Central memory CD8-positive, alpha-beta T cell (primary cell): ENCODE measurements at regions not wholly inside any gene's neighbourhood (a gene's known extent, or its start where the extent isn't known, plus 50 kb on each side); places are given as distances from the start of the nearest gene placed in this dataset.
"Not testable (repeated sequence)": the region's sequence is repeated elsewhere in the genome, so short reads cannot be mapped to it uniquely, and the experiment has no call there.

Source experiments
- ATAC-seq: fragments of 150-1000 bp; cut with Tn5 transposase; replicated peaks from 2 replicates; pipeline ENCODE4 v1.10.0; 2022; ENCODE audit warnings: mild to moderate bottlenecking, moderate FRiP score, moderate number of reproducible peaks; ENCODE audit not compliant: poor library complexity, severe bottlenecking; ENCODE audit errors: extremely low read depth
- DNase-seq, 2 donors: peaks; one replicate each; pipeline ENCODE4 v3.0.0; 2021; ENCODE audit warnings: low spot score in 2 of 2
- H3K27ac Mint-ChIP-seq: one replicate; pipeline ENCODE4 v1.8.0; 2022; ENCODE audit warnings: low read depth, mild to moderate bottlenecking, moderate library complexity, mixed read lengths
- H3K27me3 Mint-ChIP-seq: one replicate; pipeline ENCODE4 v1.8.0; 2022; ENCODE audit warnings: mixed read lengths
- H3K36me3 Mint-ChIP-seq: one replicate; pipeline ENCODE4 v1.8.0; 2022; ENCODE audit warnings: mild to moderate bottlenecking, moderate library complexity, mixed read lengths; ENCODE audit not compliant: insufficient read depth
- H3K4me1 Mint-ChIP-seq: one replicate; pipeline ENCODE4 v1.8.0; 2022; ENCODE audit warnings: mixed read lengths
- H3K4me3 Mint-ChIP-seq: one replicate; pipeline ENCODE4 v1.8.0; 2022; ENCODE audit warnings: mild to moderate bottlenecking, moderate library complexity, mixed read lengths
- H3K9me3 Mint-ChIP-seq: one replicate; pipeline ENCODE4 v1.8.0; 2022; ENCODE audit warnings: mixed read lengths

DNA sequence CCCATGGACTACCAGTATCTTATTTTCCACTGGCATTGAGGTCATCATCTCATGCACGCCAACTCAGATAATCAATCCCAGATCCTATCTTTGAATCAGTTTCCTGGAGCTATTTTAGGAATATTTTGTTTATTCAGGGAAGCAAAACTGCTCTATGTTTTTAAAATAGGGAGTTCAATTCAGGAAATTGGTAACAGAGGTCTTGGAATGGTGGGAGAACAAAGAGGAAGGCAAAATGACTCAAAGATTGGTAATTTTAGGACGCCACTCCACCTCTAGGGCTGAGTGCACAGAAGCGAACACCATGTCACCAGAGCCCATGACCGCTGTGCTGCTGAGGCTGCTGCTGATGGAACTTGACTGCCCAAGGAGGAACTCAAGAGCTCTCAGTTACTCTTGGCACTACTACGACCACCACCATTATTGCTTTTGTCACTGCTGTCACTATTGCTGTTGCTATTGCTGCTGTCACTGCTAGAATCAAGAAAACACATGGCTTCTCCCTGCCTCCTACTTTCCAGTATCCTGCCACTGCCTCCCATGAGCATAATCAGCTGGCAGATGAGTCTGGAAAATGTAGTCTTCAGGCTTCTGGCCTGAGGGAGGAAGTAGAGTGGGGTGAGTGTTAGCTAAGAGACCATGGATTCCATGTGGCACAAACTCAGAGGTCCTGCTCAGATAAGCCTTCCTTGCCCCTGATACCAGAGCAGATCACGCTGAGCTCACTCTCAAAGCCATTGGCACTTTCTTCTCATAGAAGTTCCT, 71.6 kb upstream of the CNIH3 start:
- DNase-seq: no peak
- no peak for ATAC-seq
- H3K9me3 Mint-ChIP-seq: no peaks in the 10 kb centered on the region
- H3K4me3 Mint-ChIP-seq: no peak overlapping the region
- no peaks in the 10 kb centered on the region for H3K36me3 Mint-ChIP-seq
- H3K27ac Mint-ChIP-seq: no peak overlapping the region
- peaks cover 17% of the 10 kb centered on the region for H3K27me3 Mint-ChIP-seq
- H3K4me1 Mint-ChIP-seq: peaks cover 6% of the 10 kb centered on the region

DNA sequence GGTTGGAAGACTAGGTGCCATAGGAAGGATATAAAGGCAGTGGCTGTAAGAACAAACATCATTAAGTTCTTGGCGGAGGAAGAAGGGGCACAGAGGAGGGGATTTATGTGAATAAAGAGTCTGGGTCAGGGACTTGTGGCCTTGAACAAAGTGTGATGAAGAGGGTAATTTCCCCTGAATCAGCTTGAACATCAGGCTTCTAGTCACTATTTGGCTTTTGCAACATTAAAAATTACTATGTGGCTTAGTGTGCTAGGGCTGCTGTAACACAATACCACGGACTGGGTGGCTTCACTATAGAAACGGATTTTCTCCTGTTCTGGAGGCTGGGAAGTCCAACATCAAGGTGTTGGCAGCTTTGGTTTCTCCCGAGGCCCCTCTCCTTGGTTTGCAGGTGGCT, 70.5 kb upstream of the CNIH3 start:
- DNase-seq (no peak), ATAC-seq (no peak)
- no peak overlapping the region for H3K4me3 Mint-ChIP-seq
- no peak overlapping the region for H3K27ac Mint-ChIP-seq
- peaks cover 6% of the 10 kb centered on the region for H3K4me1 Mint-ChIP-seq
- H3K27me3 Mint-ChIP-seq: peaks cover 11% of the 10 kb centered on the region
- H3K36me3 Mint-ChIP-seq: no peaks in the 10 kb centered on the region
- H3K9me3 Mint-ChIP-seq: no peaks in the 10 kb centered on the region

DNA sequence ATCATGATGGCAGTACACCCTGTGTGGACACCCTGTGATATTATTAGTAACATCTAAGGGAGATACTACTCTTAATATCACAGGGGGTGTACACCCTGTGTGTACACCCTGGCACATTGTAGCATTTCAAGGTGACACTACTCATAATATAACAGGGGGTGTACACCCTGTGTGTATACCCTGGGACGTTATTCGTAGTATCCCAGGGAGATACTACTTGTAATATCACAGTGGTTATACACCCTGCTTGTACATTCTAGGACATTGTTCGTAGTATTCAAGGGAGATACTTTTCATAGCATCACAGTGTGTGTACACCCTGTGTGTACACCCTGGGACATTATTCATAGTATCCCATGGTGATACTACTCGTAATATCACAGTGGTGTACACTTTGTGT, 67.4 kb upstream of the CNIH3 start:
- Mint-ChIP-seq H3K27me3 (peaks cover 11% of the 10 kb centered on the region), H3K4me1 (no peaks in the 10 kb centered on the region), H3K4me3 (no peak overlapping the region), H3K9me3 (no peaks in the 10 kb centered on the region), H3K27ac (no peak overlapping the region), H3K36me3 (no peaks in the 10 kb centered on the region)
- DNase-seq (no peak), ATAC-seq (no peak)

DNA sequence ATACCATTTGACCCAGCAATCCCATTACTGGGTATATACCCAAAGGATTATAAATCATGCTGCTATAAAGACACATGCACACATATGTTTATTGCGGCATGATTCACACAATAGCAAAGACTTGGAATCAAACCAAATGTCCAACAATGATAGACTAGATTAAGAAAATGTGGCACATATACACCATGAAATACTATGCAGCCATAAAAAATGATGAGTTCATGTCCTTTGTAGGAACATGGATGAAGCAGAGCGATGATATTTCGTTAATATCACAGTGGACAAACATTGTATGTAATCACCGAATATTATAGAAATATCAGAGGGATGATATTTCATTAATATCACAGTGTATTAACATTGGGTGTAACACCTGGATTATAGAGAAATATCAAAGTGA, 64.9 kb upstream of the CNIH3 start:
- H3K36me3 Mint-ChIP-seq, H3K4me1 Mint-ChIP-seq, H3K9me3 Mint-ChIP-seq, H3K27me3 Mint-ChIP-seq, H3K4me3 Mint-ChIP-seq, H3K27ac Mint-ChIP-seq, ATAC-seq, DNase-seq: not testable (repeated sequence)

DNA sequence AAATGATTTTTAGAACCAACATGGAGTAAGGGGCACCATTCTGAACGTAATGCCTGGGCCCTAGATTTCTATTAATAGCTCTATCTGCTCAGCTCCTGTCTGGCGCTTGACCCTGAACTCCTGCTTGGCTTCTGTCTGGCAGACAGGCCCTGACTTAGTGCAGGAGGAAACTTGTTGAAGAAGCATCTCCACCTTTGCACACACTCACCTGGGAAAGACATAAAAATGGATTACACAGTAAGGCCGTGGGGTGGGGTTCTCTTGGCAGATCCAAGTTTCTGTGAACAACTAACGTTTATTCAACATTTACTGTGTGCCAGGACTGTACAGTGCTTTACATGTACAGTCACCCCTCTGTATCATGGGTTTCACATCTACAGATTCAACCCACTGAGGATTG, 62.1 kb upstream of the CNIH3 start:
- Mint-ChIP-seq H3K4me1 (no peaks in the 10 kb centered on the region), H3K36me3 (no peaks in the 10 kb centered on the region), H3K9me3 (no peaks in the 10 kb centered on the region), H3K27ac (no peak overlapping the region), H3K27me3 (no peaks in the 10 kb centered on the region), H3K4me3 (no peak overlapping the region)
- ATAC-seq (no peak), DNase-seq (no peak)

DNA sequence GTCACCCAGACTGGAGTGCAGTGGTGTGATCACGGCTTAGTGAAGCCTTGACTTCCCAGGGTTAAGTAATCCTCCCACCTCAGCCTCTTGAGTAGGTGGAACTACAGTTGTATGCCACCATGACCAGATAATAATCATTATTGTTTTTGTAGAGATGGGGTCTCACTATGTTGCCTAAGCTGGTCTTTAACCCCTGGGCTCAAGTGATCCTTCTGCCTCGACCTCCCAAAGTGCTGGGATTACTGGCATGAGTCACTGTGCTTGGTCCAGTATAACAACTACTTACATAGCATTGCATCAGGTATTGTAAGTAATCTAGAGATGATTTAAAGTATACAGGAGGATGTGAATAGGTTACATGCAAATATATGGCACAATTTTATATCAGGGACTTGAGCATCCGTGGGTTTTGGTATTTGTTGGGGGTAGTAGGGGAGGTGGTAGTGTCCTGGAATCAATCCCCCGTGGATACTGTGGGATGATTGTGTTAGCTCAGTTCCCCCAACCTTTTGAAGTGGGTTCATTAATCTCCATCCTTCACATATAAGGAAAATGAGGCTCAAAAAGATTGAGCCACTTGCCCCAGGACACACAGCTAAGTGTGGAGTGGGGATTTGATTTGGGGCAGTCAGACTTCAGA, 61.4 kb upstream of the CNIH3 start:
- ATAC-seq: no peak
- Mint-ChIP-seq H3K4me1 (no peaks in the 10 kb centered on the region), H3K27ac (no peak overlapping the region)

DNA sequence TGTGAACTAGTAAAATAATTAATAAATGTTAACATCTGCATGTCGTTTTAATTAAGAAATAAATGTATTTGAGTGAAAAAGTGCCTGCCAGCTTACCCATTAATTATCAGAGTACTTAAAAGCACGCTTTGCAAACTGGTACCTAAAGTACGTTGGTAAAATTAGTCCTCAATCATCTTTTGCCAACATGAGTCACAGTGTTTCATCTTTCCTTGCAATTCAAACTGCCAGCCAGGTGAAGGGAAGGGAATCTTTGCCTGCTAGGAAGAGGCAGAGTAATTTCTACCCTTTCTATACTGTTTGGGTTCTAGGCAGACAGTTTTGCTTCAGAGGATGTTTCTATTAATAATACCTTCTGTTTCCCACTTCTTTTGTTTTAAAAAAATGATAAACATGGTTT, 57.2 kb upstream of the CNIH3 start:
- no peaks in the 10 kb centered on the region for H3K36me3 Mint-ChIP-seq
- ATAC-seq: no peak
- no peaks in the 10 kb centered on the region for H3K9me3 Mint-ChIP-seq
- no peaks in the 10 kb centered on the region for H3K4me1 Mint-ChIP-seq
- H3K4me3 Mint-ChIP-seq: no peak overlapping the region
- DNase-seq: no peak
- no peak overlapping the region for H3K27ac Mint-ChIP-seq
- no peaks in the 10 kb centered on the region for H3K27me3 Mint-ChIP-seq

More for the DNA sequence above, 61.4 kb upstream of the CNIH3 start:
- DNase-seq: no peak
- Mint-ChIP-seq H3K27me3 (no peaks in the 10 kb centered on the region), H3K9me3 (no peaks in the 10 kb centered on the region), H3K4me3 (no peak overlapping the region), H3K36me3 (no peaks in the 10 kb centered on the region)

DNA sequence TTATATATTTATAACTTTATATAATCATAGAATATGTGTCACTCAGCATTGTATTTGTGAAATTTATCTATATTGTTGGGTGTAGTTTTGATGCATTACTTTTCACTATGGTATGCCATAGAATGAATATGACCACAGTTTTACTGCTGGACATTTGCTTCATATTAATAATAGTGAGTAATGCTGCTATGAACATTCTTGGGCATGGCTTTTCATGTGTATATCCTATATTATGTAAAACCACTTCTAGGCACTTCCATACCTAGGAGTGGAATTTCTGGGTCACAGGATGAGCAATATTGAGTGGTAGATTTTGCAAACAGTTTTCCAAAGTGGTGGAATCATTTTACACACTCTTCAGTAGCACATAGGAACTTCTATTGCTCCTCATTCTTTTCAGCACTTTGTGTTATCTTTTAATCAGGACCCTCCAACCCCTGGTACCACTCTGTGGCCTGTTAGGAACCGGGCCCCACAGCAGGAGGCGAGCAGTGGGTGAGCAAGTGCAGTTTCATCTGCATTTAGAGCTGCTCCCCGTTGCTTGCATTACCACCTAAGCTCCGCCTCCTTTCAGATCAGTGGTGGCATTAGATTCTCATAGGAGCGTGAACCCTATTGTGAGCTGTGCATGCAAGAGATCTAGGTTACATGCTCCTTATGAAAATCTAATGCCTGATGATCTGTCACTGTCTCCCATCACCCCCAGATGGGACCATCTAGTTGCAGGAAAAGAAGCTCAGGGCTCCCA, 56.0 kb upstream of the CNIH3 start:
- ATAC-seq: no peak

DNA sequence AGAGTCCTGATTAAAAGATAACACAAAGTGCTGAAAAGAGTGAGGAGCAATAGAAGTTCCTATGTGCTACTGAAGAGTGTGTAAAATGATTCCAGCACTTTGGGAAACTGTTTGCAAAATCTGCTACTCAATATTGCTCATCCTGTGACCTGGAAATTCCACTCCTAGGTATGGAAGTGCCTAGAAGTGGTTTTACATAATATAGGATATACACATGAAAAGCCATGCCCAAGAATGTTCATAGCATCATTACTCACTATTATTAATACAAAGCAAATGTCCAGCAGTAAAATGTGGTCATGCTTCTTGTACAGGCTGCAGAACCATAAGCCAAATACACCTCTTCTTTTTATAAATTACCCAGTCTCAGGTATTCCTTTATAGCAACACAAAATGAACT, 53.2 kb upstream of the CNIH3 start:
- DNase-seq, H3K4me1 Mint-ChIP-seq, H3K27me3 Mint-ChIP-seq, H3K27ac Mint-ChIP-seq, H3K4me3 Mint-ChIP-seq, H3K9me3 Mint-ChIP-seq, ATAC-seq, H3K36me3 Mint-ChIP-seq: not testable (repeated sequence)

More for the DNA sequence above, 56.0 kb upstream of the CNIH3 start:
- no peaks in the 10 kb centered on the region for H3K27me3 Mint-ChIP-seq
- no peaks in the 10 kb centered on the region for H3K9me3 Mint-ChIP-seq
- no peak overlapping the region for H3K4me3 Mint-ChIP-seq
- H3K36me3 Mint-ChIP-seq: no peaks in the 10 kb centered on the region
- no peak overlapping the region for H3K27ac Mint-ChIP-seq
- no peak for DNase-seq
- no peaks in the 10 kb centered on the region for H3K4me1 Mint-ChIP-seq

DNA sequence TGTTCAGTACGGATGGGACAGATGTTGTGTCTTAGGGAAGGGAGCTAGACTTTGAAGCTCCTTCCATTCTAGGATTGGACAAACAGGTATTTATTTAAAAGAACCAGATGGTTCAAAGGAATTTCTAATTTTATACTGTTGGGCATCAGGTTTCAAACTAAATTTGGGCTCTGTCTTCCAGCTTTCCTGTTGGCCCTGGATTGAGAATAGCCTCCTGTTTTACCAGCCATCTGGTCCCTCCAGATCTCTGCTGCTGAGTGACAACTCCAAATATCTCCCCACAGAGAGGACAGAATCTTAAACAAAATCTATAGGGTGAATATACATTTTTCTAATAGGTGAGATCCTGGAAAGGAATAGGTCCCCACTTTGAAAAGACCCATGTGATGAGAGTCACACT, 52.5 kb upstream of the CNIH3 start:
- Mint-ChIP-seq H3K4me1 (no peaks in the 10 kb centered on the region), H3K36me3 (no peaks in the 10 kb centered on the region), H3K27me3 (no peaks in the 10 kb centered on the region), H3K27ac (no peak overlapping the region), H3K4me3 (no peak overlapping the region), H3K9me3 (no peaks in the 10 kb centered on the region)
- DNase-seq (no peak), ATAC-seq (no peak)

DNA sequence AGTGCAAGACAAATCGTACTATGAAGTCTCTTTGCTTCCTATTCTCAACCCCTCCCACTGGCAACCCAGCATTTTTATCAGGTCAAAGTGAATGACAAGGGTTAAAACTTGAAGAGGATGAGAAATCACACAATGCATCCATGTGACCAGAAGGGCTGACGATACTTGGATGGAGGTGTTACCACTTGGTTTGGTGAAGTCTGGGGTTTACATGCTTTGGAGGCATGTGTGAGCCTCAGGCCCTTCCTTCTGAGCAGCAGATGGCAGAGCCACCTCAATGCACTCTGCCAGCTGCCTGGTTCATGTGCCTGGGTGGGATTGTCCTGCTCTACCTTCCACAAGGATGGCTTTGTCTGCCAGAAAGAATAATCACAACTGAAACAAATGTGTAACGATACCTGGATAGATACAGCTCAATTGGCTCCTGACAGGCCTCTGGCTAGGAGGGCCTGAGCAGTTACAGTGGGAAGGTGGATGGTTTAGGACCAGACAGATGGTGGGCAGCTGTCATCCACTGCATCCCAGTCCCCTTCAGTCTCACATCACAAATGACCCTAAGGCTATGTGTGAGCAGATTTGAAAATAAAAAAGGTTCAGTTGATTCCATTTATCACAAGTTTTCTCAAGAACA, 51.5 kb upstream of the CNIH3 start:
- Mint-ChIP-seq H3K9me3 (no peaks in the 10 kb centered on the region), H3K4me3 (no peak overlapping the region), H3K4me1 (no peaks in the 10 kb centered on the region), H3K36me3 (no peaks in the 10 kb centered on the region), H3K27ac (no peak overlapping the region), H3K27me3 (no peaks in the 10 kb centered on the region)
- DNase-seq (no peak), ATAC-seq (no peak)

DNA sequence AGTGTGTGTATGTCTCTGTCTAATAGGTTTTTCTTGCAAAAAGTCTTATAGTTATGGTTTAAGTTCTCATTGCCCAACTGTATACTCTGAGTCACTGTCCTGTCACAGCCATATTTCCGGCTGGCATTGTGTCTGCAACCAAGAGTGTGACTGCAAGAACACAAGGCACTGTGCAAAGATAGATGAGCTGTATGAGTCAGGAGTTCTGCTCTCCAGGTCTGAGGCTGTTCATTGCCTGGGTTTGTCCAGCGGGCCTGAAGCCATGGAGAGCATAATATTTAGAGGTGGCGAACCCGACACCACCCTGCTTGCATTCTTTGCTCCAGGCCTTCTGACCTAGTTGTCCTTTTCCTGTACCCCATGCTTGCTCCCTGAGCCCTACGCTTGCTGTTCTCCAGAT, 50.9 kb upstream of the CNIH3 start:
- Mint-ChIP-seq H3K27ac (no peak overlapping the region), H3K27me3 (no peaks in the 10 kb centered on the region), H3K4me3 (no peak overlapping the region), H3K9me3 (no peaks in the 10 kb centered on the region), H3K36me3 (no peaks in the 10 kb centered on the region), H3K4me1 (no peaks in the 10 kb centered on the region)
- no peak for DNase-seq
- ATAC-seq: no peak
